H9 (cell line): ENCODE measurements at regions not wholly inside any gene's neighbourhood (a gene's known extent, or its start where the extent isn't known, plus 50 kb on each side); places are given as distances from the start of the nearest gene placed in this dataset.

Source experiments
- DNase-seq: peaks from one replicate; pipeline ENCODE4 v3.0.0-alpha.2; 2017
- H2AFZ ChIP-seq: one replicate; pipeline ENCODE4 v1.6.1; 2013; ENCODE audit warnings: mild to moderate bottlenecking, low read length, control low read depth, moderate library complexity
- H2AK5ac ChIP-seq: 2 replicates; pipeline ENCODE4 v1.6.1; 2013; ENCODE audit warnings: low read length, control low read depth, mixed read lengths; ENCODE audit not compliant: insufficient read length
- H2BK120ac ChIP-seq: one replicate; pipeline ENCODE4 v1.6.1; 2013; ENCODE audit warnings: low read depth, mild to moderate bottlenecking, low read length, control low read depth, inconsistent platforms; ENCODE audit not compliant: poor library complexity, severe bottlenecking
- H2BK12ac ChIP-seq: 2 replicates; pipeline ENCODE4 v1.6.1; 2013; ENCODE audit warnings: low read length, control low read depth, mixed read lengths, low read depth; ENCODE audit not compliant: insufficient read length
- H2BK15ac ChIP-seq: 2 replicates; pipeline ENCODE4 v1.6.1; 2013; ENCODE audit warnings: low read depth, low read length, control low read depth
- H2BK20ac ChIP-seq: one replicate; pipeline ENCODE4 v1.6.1; 2013; ENCODE audit warnings: low read depth, mild to moderate bottlenecking, low read length, control low read depth, inconsistent platforms; ENCODE audit not compliant: poor library complexity, severe bottlenecking
- H2BK5ac ChIP-seq: 2 replicates; pipeline ENCODE4 v1.6.1; 2013; ENCODE audit warnings: low read length, control low read depth, mixed read lengths; ENCODE audit not compliant: insufficient read length
- H3K14ac ChIP-seq: 2 replicates; pipeline ENCODE4 v1.6.1; 2013; ENCODE audit warnings: low read length, control low read depth; ENCODE audit not compliant: insufficient read depth
- H3K18ac ChIP-seq: 2 replicates; pipeline ENCODE4 v1.6.1; 2013; ENCODE audit warnings: low read depth, mild to moderate bottlenecking, mixed read lengths, low read length, control low read depth; ENCODE audit not compliant: insufficient read length
- H3K23ac ChIP-seq: 2 replicates; pipeline ENCODE4 v1.6.1; 2013; ENCODE audit warnings: low read length, control low read depth, mixed read lengths, low read depth; ENCODE audit not compliant: insufficient read length
- H3K23me2 ChIP-seq: 2 replicates; pipeline ENCODE4 v1.6.1; 2013; ENCODE audit warnings: low read depth, mild to moderate bottlenecking, mixed read lengths, low read length, control low read depth; ENCODE audit not compliant: insufficient read length, poor library complexity, severe bottlenecking
- H3K27ac ChIP-seq: 2 replicates; pipeline ENCODE4 v1.5.1; 2013; ENCODE audit warnings: low read length, control low read depth, mixed read lengths, low read depth; ENCODE audit not compliant: insufficient read length
- H3K27me3 ChIP-seq: 2 replicates; pipeline ENCODE4 v1.6.1; 2013; ENCODE audit warnings: low read length, control low read depth, inconsistent platforms; ENCODE audit not compliant: insufficient read depth
- H3K4ac ChIP-seq: 2 replicates; pipeline ENCODE4 v1.6.1; 2013; ENCODE audit warnings: low read depth, mild to moderate bottlenecking, control low read depth, inconsistent platforms, low read length, moderate library complexity
- H3K4me1 ChIP-seq: 2 replicates; pipeline ENCODE4 v1.6.1; 2013; ENCODE audit warnings: low read length, control low read depth, inconsistent platforms; ENCODE audit not compliant: insufficient read depth
- H3K4me2 ChIP-seq: 2 replicates; pipeline ENCODE4 v1.6.1; 2013; ENCODE audit warnings: low read length, control low read depth, mixed read lengths; ENCODE audit not compliant: insufficient read length, insufficient read depth
- H3K56ac ChIP-seq: 2 replicates; pipeline ENCODE4 v1.6.1; 2013; ENCODE audit warnings: low read depth, mild to moderate bottlenecking, mixed read lengths, low read length, control low read depth; ENCODE audit not compliant: insufficient read length
- H3K79me1 ChIP-seq: 2 replicates; pipeline ENCODE4 v1.6.1; 2013; ENCODE audit warnings: low read depth, mild to moderate bottlenecking, moderate library complexity, low read length, control low read depth, inconsistent platforms; ENCODE audit not compliant: insufficient read depth, poor library complexity, severe bottlenecking
- H3K79me2 ChIP-seq: 2 replicates; pipeline ENCODE4 v1.6.1; 2013; ENCODE audit warnings: low read length, control low read depth, inconsistent platforms; ENCODE audit not compliant: insufficient read depth
- H3K9ac ChIP-seq: 2 replicates; pipeline ENCODE4 v1.6.1; 2013; ENCODE audit warnings: low read length, control low read depth, mixed read lengths; ENCODE audit not compliant: insufficient read length; ENCODE audit errors: extremely low read depth
- H3K9me3 ChIP-seq: one replicate; pipeline ENCODE4 v1.6.1; 2013; ENCODE audit warnings: low read depth, low read length, inconsistent platforms; ENCODE audit not compliant: control insufficient read depth
- H3T11ph ChIP-seq: one replicate; pipeline ENCODE4 v1.6.1; 2013; ENCODE audit warnings: mild to moderate bottlenecking, low read length, control low read depth, inconsistent platforms
- H4K20me1 ChIP-seq: one replicate; pipeline ENCODE4 v1.6.1; 2013; ENCODE audit not compliant: control insufficient read depth, insufficient read length, insufficient read depth
- H4K5ac ChIP-seq: 2 replicates; pipeline ENCODE4 v1.6.1; 2013; ENCODE audit warnings: low read depth, mild to moderate bottlenecking, mixed read lengths, low read length, control low read depth; ENCODE audit not compliant: insufficient read length
- H4K8ac ChIP-seq: replicated peaks from 2 replicates; pipeline ENCODE4 v1.6.1; 2013; ENCODE audit warnings: low read length, control low read depth, mixed read lengths, low read depth; ENCODE audit not compliant: insufficient read length
- H4K91ac ChIP-seq: 2 replicates; pipeline ENCODE4 v1.6.1; 2013; ENCODE audit warnings: low read depth, mild to moderate bottlenecking, moderate library complexity, mixed read lengths, low read length, control low read depth; ENCODE audit not compliant: insufficient read length
- H3K27ac Mint-ChIP-seq, 3 experiments: 2 replicates in 2 of 3; 3 replicates in 1 of 3; pipeline ENCODE4 v1.8.0; 2020 to 2021; ENCODE audit warnings: mixed read lengths in 3 of 3, mild to moderate bottlenecking in 1 of 3, moderate library complexity in 1 of 3
- H3K27me3 Mint-ChIP-seq: 2 replicates; pipeline ENCODE4 v1.8.0; 2021; ENCODE audit warnings: low read depth, mild to moderate bottlenecking, moderate library complexity, mixed read lengths
- H3K36me3 Mint-ChIP-seq, 3 experiments: 2 replicates in 2 of 3; 3 replicates in 1 of 3; pipeline ENCODE4 v1.8.0; 2020 to 2021; ENCODE audit warnings: low read depth in 3 of 3, mixed read lengths in 3 of 3; ENCODE audit not compliant: insufficient read depth in 1 of 3
- H3K4me1 Mint-ChIP-seq, 2 experiments: 2 replicates each; pipeline ENCODE4 v1.8.0; 2020; ENCODE audit warnings: mixed read lengths in 2 of 2
- H3K4me3 Mint-ChIP-seq, 2 experiments: 2 replicates in 1 of 2; 3 replicates in 1 of 2; pipeline ENCODE4 v1.8.0; 2020 to 2021; ENCODE audit warnings: mild to moderate bottlenecking in 2 of 2, mixed read lengths in 2 of 2, moderate library complexity in 1 of 2
- H3K9me3 Mint-ChIP-seq, 2 experiments: 2 replicates in 1 of 2; 3 replicates in 1 of 2; pipeline ENCODE4 v1.8.0; 2020; ENCODE audit warnings: mild to moderate bottlenecking in 2 of 2, mixed read lengths in 2 of 2, moderate library complexity in 1 of 2
- CTCF ChIP-seq: fragments of 200-600 bp; sonication (generic); conservative IDR thresholded peaks from 3 replicates; pipeline ENCODE4 v1.8.0; 2021; ENCODE audit warnings: antibody characterized with exemption, mild to moderate bottlenecking
- WGBS: extraction: QIAGEN DNeasy Blood & Tissue Kit; methylation state at CpG from one replicate; pipeline ENCODE4 v1.1.7; 2013; ENCODE audit warnings: missing lambda C conversion rate, low lambda C conversion rate, mixed read lengths; ENCODE audit not compliant: insufficient read length; ENCODE audit errors: extremely low coverage; 5-methylcytosine and 5-hydroxymethylcytosine counted together

- Histone ChIP-seq H3K4ac (no peak overlapping the region), H3T11ph (no peak overlapping the region), H3K27me3 (no peaks in the 10 kb centered on the region), H2AFZ (no peak overlapping the region), H3K27ac (no peak overlapping the region), H3K9me3 (no peaks in the 10 kb centered on the region), H2BK15ac (no peak overlapping the region), H3K23me2 (no peaks in the 10 kb centered on the region), H2BK5ac (no peak overlapping the region), H3K18ac (no peak overlapping the region), H3K56ac (no peak overlapping the region), H3K79me2 (no peaks in the 10 kb centered on the region), H3K9ac (no peak overlapping the region), H3K4me2 (no peak overlapping the region), H4K8ac (no peak overlapping the region), H3K14ac (no peak overlapping the region), H4K91ac (no peak overlapping the region), H2BK12ac (no peak overlapping the region), H2AK5ac (no peak overlapping the region), H3K79me1 (no peaks in the 10 kb centered on the region), H4K5ac (no peak overlapping the region), H4K20me1 (no peaks in the 10 kb centered on the region), H2BK20ac (no peak overlapping the region), H3K4me1 (no peaks in the 10 kb centered on the region), H3K23ac (no peak overlapping the region), H2BK120ac (no peak overlapping the region)
- Mint-ChIP-seq H3K4me1 (peaks cover 3 to 5% of the 10 kb centered on the region in 2 experiments; a peak in 2 of 4 replicates), H3K27ac (no peak overlapping the region), H3K27me3 (no peaks in the 10 kb centered on the region), H3K9me3 (no peaks in the 10 kb centered on the region), H3K36me3 (no peaks in the 10 kb centered on the region), H3K4me3 (no peak overlapping the region)
- no peak for TF ChIP-seq CTCF
- no peak for DNase-seq
- WGBS: no CpG with 5 or more reads among the region's 4 CpGs
Observed at GRCh38 chr1:80445033-80445432, 1355.7 kb upstream of the ADGRL2 start.
